GM19455 (cell line): ENCODE measurements at regions not wholly inside any gene's neighbourhood (a gene's known extent, or its start where the extent isn't known, plus 50 kb on each side); places are given as distances from the start of the nearest gene placed in this dataset.
"Not testable (repeated sequence)": the region's sequence is repeated elsewhere in the genome, so short reads cannot be mapped to it uniquely, and the experiment has no call there.

ENCODE experiments used
- ATAC-seq: cut with Tn5 transposase; IDR thresholded peaks from one replicate; pipeline ENCODE4 v1.9.1; 2021; ENCODE audit not compliant: unreplicated experiment

GRCh38 chr10:78599122-78599853 is 469.5 kb upstream of the ZMIZ1 start:
- ATAC-seq = no peak

- ATAC-seq = no peak
These were observed 468.6 kb upstream of the ZMIZ1 start for GRCh38 chr10:78600121-78600665.

GRCh38 chr10:78600740-78601139 is 468.0 kb upstream of the ZMIZ1 start:
- no peak for ATAC-seq

- no peak for ATAC-seq
These were observed 466.4 kb upstream of the ZMIZ1 start for GRCh38 chr10:78602201-78602932.

GRCh38 chr10:78604286-78604685 is 464.5 kb upstream of the ZMIZ1 start:
- no peak for ATAC-seq

- no peak for ATAC-seq
These were observed 464.0 kb upstream of the ZMIZ1 start for GRCh38 chr10:78604721-78605120.

GRCh38 chr10:78605800-78606350 is 462.9 kb upstream of the ZMIZ1 start:
- no peak for ATAC-seq

- not testable (repeated sequence) for ATAC-seq
These were observed 462.0 kb upstream of the ZMIZ1 start for GRCh38 chr10:78606766-78607165.

GRCh38 chr10:78609976-78610375 is 458.8 kb upstream of the ZMIZ1 start:
- no peak for ATAC-seq

- no peak for ATAC-seq
These were observed 455.6 kb upstream of the ZMIZ1 start for GRCh38 chr10:78613132-78613531.

GRCh38 chr10:78614267-78614666 is 454.5 kb upstream of the ZMIZ1 start:
- ATAC-seq = no peak

GRCh38 chr10:78614744-78615143 is 454.0 kb upstream of the ZMIZ1 start:
- no peak for ATAC-seq

- no peak for ATAC-seq
These were observed 452.6 kb upstream of the ZMIZ1 start for GRCh38 chr10:78616125-78616695.

GRCh38 chr10:78617115-78617514 is 451.7 kb upstream of the ZMIZ1 start:
- ATAC-seq = no peak

- ATAC-seq = no peak
These were observed 451.1 kb upstream of the ZMIZ1 start for GRCh38 chr10:78617631-78618030.

GRCh38 chr10:78618050-78618449 is 450.7 kb upstream of the ZMIZ1 start:
- no peak for ATAC-seq

- no peak for ATAC-seq
These were observed 449.5 kb upstream of the ZMIZ1 start for GRCh38 chr10:78619115-78619851.

- ATAC-seq = no peak
These were observed 448.9 kb upstream of the ZMIZ1 start for GRCh38 chr10:78619896-78620295.

GRCh38 chr10:78620985-78621799 is 447.6 kb upstream of the ZMIZ1 start:
- ATAC-seq = no peak

GRCh38 chr10:78623578-78624215 is 445.1 kb upstream of the ZMIZ1 start:
- ATAC-seq = no peak
